ENCODE measurements at regions not wholly inside any gene's neighbourhood (a gene's known extent, or its start where the extent isn't known, plus 50 kb on each side); places are given as distances from the start of the nearest gene placed in this dataset.
A peak's percentile ranks its signal among the peaks of the same experiment; 100 is the strongest.
"Not testable (repeated sequence)": the region's sequence is repeated elsewhere in the genome, so short reads cannot be mapped to it uniquely, and the experiment has no call there.

- peak; percentile 44 for FAIRE-seq
These were observed 145.2 kb upstream of the PFKP start for GRCh38 chr10:2921956-2922680.

GRCh38 chr10:2920637-2921036 is 146.7 kb upstream of the PFKP start:
- no peak for DNase-seq (ENCODE audit: low spot score)

More at GRCh38 chr10:2921956-2922680, 145.2 kb upstream of the PFKP start:
- peak; percentile 54 for DNase-seq (ENCODE audit: low spot score)

GRCh38 chr10:2920168-2920567 is 147.2 kb upstream of the PFKP start:
- DNase-seq (ENCODE audit: low spot score) (no peak), FAIRE-seq (no peak)

More at GRCh38 chr10:2920637-2921036, 146.7 kb upstream of the PFKP start:
- no peak for FAIRE-seq

GRCh38 chr10:2919016-2919415 is 148.3 kb upstream of the PFKP start:
- no peak for FAIRE-seq
- no peak for DNase-seq (ENCODE audit: low spot score)

GRCh38 chr10:2918489-2918888 is 148.9 kb upstream of the PFKP start:
- FAIRE-seq (no peak), DNase-seq (ENCODE audit: low spot score) (no peak)

GRCh38 chr10:2917926-2918325 is 149.4 kb upstream of the PFKP start:
- FAIRE-seq (no peak), DNase-seq (ENCODE audit: low spot score) (no peak)

- FAIRE-seq (no peak), DNase-seq (ENCODE audit: low spot score) (no peak)
These were observed 151.9 kb upstream of the PFKP start for GRCh38 chr10:2915412-2915811.

GRCh38 chr10:2914741-2915140 is 152.6 kb upstream of the PFKP start:
- no peak for FAIRE-seq
- DNase-seq (ENCODE audit: low spot score) = no peak

GRCh38 chr10:2913474-2913873 is 153.9 kb upstream of the PFKP start:
- FAIRE-seq (peak; percentile 82), DNase-seq (ENCODE audit: low spot score) (no peak)

- no peak for DNase-seq (ENCODE audit: low spot score)
- no peak for FAIRE-seq
These were observed 156.7 kb upstream of the PFKP start for GRCh38 chr10:2910656-2911055.

GRCh38 chr10:2909921-2910320 is 157.4 kb upstream of the PFKP start:
- DNase-seq (ENCODE audit: low spot score) = no peak

GRCh38 chr10:2908851-2909630 is 158.3 kb upstream of the PFKP start:
- no peak for FAIRE-seq
- no peak for DNase-seq (ENCODE audit: low spot score)

More at GRCh38 chr10:2909921-2910320, 157.4 kb upstream of the PFKP start:
- no peak for FAIRE-seq

- FAIRE-seq (no peak), DNase-seq (ENCODE audit: low spot score) (no peak)
These were observed 160.4 kb upstream of the PFKP start for GRCh38 chr10:2906974-2907373.

GRCh38 chr10:2905851-2906250 is 161.5 kb upstream of the PFKP start:
- FAIRE-seq (no peak), DNase-seq (ENCODE audit: low spot score) (no peak)

- FAIRE-seq (no peak), DNase-seq (ENCODE audit: low spot score) (no peak)
These were observed 166.8 kb upstream of the PFKP start for GRCh38 chr10:2900530-2900929.

GRCh38 chr10:2899246-2899951 is 167.9 kb upstream of the PFKP start:
- DNase-seq (ENCODE audit: low spot score) (no peak), FAIRE-seq (no peak)

- no peak for FAIRE-seq
- no peak for DNase-seq (ENCODE audit: low spot score)
These were observed 168.9 kb upstream of the PFKP start for GRCh38 chr10:2898509-2898860.

- FAIRE-seq (no peak), DNase-seq (ENCODE audit: low spot score) (no peak)
These were observed 169.5 kb upstream of the PFKP start for GRCh38 chr10:2897619-2898508.

GRCh38 chr10:2896334-2896733 is 171.0 kb upstream of the PFKP start:
- DNase-seq (ENCODE audit: low spot score); FAIRE-seq: not testable (repeated sequence)

GRCh38 chr10:2895594-2896196 is 171.7 kb upstream of the PFKP start:
- FAIRE-seq (no peak), DNase-seq (ENCODE audit: low spot score) (no peak)

GRCh38 chr10:2893991-2894390 is 173.4 kb upstream of the PFKP start:
- no peak for DNase-seq (ENCODE audit: low spot score)
- no peak for FAIRE-seq
